NCI-H2196 (cell line): ENCODE measurements at regions not wholly inside any gene's neighbourhood (a gene's known extent, or its start where the extent isn't known, plus 50 kb on each side); places are given as distances from the start of the nearest gene placed in this dataset.
A peak's percentile ranks its signal among the peaks of the same experiment; 100 is the strongest.

ENCODE experiments used
- DNase-seq: peaks from one replicate; lab custom pipeline; 2025; ENCODE audit not compliant: unreplicated experiment; lab: John Stamatoyannopoulos, UW

DNA sequence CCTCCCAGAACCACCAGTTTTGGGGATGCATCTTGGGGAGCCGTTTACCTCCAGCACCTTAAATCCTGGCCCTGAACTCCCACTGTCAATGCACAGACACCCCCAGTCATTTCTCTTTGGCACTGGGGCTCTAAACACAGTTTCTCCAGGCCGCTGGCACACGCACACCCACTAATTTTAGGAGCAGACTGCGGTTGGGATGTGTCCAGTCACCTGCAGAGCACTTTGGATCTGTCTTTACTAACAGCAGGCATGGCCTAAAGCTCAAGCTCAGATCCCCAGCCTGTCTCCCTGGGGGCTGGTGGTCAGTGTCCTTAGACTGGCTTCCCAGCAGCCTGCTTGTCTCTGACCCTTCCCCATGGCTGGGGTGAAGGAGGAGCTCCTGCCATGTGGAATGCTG, 49.9 kb downstream of the SYNE3 start:
- no peak for DNase-seq

DNA sequence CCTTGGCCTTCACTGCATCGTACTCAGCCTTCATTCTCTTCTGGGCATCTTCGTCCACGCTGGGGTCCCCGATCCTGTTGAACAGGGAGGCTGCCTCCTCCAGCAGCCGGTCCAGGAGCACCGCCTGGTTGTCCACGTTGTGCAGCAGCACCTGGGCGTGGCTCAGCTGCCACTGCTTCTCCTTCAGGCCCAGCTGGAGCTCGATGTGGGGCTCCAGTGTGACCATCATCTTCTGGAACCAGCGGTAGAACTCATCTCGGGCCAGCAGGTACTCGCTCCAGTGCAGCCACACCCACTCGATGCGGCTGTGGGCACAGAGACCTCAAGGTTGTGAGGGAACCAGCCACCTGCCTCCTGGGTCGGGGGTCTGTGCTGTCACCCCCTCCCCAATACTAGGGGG, 50.5 kb downstream of the SYNE3 start:
- DNase-seq: no peak

DNA sequence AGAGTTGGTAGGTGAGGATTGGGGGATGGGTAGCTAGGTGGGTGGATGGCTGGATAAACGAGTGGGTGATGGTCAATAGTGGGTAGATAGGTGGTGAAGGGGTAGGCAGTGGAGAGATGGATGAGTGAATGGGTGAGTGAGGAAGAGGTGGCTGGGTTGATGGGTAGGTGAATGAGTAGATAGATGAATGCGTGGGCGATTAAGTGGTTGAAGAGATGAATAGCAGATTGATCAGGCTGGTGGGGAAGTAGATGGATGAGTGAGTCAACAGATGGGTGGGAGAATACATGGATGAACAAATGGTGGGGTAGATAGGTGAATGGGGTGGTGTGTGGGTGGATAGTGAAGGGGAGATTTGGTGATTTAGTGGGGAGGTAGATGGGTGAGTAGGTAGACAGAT, 51.1 kb downstream of the SYNE3 start:
- no peak for DNase-seq

DNA sequence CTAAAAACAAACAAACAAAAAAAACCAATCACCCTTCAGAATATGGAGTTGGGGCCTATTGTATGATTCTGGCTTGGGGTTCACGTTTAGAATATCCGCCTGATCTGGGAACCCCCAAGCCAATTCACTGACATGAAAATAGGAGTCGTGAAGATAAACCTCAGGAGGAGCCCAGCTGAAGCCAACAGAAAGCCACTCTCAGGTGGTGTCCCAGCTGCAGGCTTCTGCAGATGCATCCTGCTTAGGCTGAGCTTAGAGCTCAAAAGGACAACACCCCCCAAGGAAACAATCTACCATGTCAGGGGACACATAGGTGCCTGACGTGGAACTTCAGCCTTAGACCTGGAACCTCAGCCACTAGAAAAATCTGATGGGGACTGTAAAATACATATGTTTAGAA, 51.9 kb downstream of the SYNE3 start:
- no peak for DNase-seq

DNA sequence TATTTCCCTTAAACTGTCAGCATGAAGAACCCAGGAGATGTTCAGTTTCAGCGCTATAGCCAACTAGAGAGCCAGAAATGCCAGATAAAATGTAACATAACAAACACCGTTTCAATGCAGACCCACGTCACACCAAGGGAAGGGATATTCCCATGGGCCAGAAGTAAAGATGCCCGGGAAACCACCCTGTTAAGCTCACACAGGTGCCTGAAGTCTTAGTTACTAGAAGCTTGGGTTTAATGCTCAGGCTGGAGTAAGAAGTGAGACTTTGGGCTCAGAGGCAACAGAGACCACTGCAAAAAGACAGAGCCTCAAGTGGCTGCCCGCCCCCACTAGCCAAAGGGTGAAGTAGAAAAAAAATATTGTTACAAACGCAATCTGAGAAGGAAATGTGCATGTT, 52.3 kb downstream of the SYNE3 start:
- no peak for DNase-seq

DNA sequence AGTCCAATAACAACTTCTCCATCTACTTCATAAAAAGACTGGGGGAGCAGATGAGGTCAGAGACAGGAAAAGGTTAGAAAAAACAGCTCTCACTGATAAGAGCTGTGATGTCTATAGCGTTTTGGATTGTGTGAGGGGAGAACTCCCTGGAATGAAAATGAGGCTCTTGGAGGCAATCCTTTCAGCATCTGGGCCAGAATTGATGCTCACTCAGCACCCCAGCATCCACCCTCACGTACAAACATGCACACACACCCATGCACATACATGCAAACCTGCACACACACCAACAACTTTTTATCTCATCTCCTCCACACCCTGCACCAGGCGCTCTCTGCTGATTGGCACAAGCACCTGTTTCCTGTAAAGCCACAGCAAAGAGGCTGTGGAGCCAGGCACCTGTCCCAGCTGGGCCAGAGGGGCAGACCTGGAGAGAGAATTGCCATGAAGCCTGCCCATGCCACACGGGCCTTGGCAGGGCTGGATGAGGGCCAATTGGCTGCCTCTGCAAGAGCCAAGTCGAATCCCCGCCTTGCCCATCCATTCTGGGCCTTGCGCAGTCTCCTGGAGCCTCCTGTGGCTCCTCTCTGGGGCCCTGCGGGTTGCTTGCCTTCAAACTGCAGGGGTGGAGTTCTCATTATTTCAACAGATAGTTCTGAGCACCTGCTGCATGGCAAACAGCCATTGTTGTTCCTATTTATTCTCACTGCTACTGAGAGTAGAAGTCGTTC, 53.1 kb downstream of the SYNE3 start:
- peak; percentile 82 for DNase-seq

DNA sequence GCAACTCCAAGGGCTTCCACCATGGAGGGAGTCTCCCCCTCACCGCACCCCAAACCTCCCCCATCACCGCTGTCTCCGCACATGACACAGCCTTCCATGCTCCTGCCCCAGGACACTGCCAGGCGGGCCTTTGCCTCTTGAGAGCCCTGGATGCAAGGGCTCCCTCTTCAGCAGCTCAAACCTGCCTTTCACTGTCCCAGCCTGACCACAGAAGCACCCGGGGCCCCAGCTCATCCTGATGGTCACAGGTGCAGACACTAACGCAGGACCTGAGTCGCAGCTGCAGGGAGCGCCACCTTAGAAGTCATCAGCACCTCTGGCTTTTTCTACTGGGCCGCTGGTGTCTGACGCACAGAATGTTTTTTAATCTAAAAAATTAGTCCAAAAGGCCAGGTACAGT, 54.0 kb downstream of the SYNE3 start:
- no peak for DNase-seq

DNA sequence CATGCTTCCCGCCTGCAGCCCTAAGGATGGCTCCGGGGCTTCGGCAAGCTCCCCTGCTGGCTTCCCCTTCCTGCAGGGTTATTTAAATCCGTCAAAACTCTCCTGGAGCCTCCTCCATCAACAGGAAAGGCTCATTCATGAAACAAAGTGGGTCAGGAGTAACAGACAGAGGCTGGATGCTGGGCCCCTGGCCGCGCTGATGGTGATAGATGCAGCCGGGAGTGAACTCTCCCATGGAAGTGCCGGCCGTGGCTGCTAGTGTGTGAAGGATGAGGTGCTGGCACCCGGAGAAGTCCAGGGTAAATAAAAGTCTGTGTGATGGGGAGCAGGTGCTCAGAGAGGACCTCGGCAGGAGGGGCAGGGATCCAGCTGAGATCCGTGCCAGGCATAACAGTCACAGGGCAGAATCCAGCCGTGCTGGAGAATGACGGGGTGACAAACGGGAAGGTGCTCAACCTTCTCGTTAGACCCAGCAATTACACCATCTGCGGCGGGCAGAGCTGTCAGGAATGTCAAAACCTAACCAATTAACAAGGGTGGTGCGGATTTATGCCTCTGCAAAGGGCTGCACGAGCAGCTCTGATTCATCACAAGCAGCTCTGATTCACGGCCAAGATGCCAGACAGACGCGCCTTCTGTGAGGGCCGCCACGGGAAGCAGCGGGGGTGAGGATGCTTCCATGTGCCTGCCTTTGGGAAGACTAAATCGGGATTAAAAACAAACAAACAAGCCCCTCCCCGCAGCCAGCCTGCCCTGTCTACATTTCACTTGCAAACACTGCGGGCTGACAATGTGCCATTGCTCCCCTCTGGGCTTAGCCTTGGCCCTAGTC, 55.6 kb downstream of the SYNE3 start:
- DNase-seq: peak; percentile 46

DNA sequence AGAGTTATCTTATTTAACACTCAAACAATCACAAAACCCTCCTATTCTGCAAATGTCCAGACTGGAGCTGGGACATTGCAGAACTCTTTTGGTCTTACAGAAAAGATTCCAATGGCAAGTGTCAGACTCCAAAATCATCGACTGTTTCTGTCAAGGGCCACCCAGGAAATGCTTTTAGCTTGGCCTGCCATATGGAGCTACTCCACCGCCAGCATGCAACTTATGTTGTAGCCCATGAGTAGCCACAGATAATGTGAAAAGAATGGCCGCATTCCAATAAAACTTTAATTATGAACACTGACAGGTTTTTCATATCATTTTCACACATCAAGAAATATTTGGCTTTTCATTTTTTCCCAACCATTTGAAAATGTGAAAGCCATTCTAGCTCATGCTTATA, 57.5 kb downstream of the SYNE3 start:
- no peak for DNase-seq

DNA sequence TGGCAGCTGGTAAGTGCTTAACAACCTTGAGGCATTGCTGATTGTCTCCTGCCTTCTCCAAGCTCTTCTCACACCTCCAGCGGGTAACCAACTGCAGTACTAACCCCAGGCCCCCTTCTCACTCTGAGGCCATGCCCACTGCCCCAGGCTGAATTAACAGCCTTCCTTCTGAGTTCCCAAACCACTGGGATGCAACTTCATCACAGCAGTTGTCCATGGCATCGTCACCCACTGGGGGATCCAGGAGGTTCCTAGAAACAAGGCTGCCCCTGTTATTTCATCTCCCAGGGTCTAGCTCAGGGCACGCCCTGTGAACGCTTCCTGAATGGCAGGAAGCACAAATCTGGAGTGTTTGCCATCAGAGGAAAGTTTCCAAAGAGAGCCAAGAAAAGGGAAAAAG, 58.0 kb downstream of the SYNE3 start:
- no peak for DNase-seq

DNA sequence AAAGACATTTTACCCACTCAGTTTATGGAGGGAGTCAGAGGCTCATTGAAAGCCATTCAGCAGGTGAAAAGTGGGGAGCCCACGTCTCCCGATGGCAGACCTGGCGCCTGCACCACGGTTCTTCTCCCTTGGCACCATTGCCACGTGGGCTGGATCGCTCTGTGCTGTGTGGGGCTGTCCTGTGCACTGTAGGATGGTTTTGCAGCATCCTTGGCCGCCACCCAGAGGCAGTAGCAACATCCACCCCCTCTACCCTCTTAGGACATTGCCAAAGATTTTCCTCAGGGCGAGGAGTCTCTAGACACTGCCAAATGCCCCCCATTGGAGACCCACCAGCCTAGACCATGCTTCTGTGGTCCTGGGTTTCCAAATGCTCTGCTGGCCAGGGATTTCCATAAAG, 60.2 kb downstream of the SYNE3 start:
- DNase-seq: no peak

DNA sequence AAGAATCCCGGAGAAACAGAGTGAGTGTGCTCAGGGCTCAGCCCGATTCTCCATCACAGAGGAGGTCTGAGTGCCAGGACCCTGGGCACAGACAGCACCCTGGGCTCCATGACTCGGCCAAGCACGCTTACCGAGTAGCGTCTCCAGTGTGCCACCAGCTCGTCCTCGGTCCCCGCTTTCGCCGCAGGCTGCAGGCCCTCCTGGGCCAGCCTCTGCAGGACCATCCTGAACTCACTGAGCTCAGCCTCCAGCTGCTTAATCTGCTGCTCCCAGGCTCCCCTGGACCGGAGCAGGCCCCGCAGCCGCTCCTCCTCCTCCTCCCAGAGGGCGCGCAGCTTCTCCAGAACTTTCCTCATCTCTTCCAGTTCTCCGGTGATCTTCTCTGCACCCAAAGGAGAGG, 61.2 kb downstream of the SYNE3 start:
- DNase-seq: no peak

DNA sequence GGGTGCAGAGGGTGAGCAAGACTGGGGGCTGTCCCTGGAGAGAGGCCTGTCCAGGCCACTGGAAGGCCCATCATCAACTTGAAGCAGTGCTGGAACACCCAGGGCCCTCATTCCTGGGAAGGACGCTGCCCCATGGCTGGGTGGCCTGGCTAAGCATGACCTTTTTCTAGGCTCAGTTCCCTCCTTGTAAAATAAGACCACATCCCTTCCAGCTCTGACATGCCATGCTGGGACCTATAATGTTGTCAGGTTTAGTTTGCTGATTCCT, 62.8 kb downstream of the SYNE3 start:
- no peak for DNase-seq

DNA sequence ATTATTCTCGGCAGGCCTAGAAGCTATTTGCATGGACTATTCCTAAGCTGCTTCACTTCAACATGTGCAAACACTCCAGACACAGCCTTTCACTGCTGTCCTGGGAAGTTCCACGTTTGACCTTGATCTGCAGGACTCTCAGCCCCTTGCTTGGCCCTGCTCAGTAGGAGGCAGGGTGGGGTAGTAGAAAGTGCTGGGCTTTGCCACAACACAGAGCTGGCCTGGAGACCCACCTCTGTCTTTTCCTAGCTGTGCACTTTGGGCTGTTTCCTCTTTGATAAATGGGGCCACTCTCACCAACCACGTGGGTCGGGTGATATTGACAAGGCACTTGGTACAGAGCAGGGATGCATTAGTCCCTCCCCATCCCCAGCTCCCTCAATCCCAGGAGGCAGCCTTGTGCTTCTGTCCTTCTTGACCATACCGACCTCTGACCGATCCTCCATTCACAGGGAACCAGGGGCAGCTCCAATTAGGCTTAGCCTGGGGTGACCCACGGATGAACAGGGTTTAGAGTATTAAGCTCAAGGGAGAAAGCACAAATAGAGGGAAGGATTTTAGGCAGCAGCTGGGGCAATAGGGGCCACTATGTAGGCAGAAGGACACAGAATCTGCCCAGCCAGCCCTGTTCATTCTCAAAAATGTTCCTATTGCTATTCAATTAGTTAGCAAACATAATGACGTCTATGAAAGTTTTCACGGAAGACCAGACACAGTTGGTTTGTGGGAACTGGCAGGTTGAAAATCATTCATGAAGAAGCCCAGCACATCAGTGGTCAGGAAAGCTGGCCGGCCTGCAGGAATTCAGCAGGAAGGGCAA, 63.3 kb downstream of the SYNE3 start:
- no peak for DNase-seq

DNA sequence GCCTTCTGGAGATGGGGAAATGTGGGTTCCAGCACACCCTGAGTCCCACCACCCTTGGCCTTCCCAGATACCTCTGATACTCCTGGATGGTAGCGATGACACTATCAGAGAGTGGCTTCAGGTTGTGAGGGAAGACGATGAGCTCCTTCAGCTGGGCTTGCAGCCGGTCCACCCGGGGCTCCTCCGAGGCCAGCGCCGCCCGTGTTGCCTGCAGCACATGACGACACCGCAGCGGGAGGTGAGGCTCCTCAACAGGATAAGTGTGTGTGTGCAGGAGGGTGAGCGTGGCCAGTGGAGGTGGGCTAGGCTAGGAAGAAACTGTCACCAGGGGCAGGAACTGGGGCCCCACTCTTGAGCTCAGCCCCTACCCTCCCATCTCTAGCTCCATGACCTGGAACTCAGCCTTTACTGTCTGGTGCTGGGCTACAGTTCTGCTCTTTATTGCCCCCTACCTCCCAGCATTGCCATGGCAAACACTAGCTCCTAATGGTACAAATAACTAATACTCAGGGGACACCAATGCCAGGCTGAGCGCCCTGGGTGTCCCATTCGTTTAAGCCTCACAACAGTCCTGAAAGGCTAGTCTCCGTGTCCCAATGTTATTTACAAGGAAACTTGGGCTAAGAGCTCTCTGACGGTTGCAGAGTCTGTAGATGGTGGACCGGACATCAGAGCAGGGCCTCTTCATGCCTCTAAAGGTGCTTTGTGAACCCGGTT, 64.1 kb downstream of the SYNE3 start:
- no peak for DNase-seq

DNA sequence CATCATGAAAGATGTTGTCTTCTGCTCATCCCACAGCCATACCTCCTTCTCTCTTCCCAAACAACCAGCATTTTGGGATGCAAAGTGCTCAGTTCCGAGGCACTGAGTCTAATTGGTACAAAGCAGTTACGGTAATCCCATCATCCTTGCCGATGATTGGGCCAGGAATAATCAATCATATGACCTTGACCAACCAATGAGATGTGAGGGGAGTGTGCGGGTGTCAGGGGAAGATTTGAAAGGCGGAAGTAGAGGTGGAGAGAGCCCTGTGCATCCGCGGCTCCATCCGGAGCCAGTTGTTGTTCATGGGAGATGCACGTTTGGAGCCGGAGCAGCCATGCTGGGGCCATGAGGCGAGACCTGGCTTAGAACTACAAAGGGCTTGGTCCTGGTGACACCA, 67.3 kb downstream of the SYNE3 start:
- no peak for DNase-seq

DNA sequence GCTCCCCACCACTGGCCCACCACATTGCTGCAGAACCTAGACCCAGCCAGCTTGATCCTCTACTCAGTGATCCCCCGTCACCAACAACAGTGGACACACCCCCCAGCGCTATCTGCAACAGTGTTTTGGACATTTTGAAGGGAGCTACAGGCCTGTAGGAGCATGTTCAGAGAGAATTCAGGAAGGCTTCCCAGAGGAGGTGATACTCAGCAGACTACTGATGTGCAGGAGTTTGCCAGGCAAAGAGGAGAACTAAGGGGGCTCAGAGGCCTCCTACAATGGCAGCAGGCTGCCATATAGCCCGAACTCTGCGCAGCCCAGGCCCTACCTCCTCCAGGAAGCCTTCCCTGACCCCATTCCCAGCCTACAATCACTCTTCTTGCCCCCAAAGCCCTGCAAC, 70.0 kb downstream of the SYNE3 start:
- DNase-seq: no peak

DNA sequence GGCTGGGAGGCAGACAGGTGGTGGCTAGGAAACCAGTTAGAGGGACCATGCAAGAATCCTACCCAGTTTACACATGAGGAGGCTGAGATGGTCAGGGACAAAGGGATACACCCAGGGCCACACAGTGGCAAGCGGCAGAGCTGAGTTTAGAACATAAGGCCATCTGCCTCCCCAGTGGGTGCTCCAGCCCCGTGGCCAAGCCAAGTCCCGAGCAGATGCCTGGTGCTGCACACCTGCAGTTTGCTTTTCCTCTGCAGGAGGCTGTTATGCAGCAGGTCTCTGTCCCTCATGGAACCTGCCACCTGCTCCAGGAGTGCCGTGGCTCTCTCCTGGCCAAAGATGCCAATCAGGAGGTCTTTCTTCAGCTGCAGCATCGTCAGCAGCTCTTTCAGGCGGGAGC, 70.8 kb downstream of the SYNE3 start:
- DNase-seq: peak; percentile 24

DNA sequence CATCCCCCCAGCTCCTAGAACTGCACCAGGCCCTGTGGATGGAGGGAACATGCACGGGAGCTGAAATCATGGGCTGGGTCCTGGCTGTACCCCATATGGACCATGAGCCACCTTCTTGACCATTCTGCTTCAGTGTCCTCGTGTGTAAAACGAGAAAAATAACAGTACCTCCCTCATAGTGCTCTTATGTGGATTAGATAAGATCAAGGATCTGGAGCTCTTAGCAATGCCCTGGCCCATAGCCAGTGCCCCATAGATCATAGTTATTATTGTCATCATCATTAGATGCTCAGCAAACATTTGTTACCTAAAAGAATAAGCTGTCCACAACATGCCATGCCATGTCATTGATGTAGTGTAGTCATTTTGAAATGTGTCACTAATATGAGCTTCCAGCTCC, 71.3 kb downstream of the SYNE3 start:
- no peak for DNase-seq

DNA sequence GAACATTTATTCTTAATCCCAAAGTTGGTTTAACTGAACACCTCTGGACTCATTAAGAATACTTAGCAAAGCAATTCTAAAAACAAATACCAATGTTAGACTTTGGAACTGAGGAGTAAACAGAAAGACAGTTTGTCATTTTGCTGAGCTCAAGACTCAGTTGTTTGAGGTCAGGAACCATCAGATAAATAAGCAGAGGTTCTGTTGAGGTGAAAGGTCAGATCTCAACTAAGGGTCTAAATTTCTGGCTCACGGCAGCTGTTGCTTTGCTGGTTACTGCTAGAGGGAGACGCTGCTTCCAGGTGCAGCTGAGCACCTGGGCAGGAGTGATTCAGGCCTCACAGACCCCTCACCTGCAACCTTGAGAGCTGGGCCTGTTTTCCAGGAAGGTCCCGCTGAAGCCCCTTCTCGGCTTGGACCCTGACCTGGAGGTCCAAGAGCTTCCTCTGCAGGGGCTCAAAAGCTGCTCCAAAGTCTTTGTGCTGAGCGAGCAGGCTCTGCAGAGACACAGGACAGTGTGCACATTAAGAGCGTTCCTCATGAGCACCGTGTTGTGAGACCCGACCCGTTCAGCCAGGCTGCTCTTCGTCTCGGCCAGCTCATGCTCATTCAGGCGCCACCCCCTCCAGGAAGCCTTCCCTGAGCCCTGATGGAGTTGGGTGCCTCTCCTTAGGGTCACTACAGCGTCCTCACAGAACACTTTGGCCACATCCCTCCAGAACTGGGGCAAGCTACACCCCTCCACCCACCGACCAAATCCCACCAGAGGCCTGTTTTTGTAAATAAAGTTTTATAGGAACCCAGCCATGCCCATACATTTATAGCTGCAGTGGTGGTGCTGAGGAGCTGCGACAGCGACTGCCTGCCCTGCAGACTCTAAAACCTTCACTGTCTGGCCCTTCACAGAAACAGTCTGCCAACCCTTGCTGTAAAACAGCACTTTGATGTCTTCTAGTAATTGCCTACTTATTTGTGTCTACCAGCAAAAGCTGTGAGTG, 72.0 kb downstream of the SYNE3 start:
- no peak for DNase-seq
